LNCaP clone FGC (cell line): ENCODE measurements at regions not wholly inside any gene's neighbourhood (a gene's known extent, or its start where the extent isn't known, plus 50 kb on each side); places are given as distances from the start of the nearest gene placed in this dataset.

ENCODE experiments used
- DNase-seq: peaks from one replicate; pipeline ENCODE4 v3.0.0-alpha.2; 2011; ENCODE audit warnings: low read depth
- H3K4me3 ChIP-seq: 2 replicates; pipeline ENCODE4 v1.5.1; 2011; ENCODE audit warnings: mild to moderate bottlenecking, low read depth, low read length, control low read depth
- TF ChIP-seq, protein P1 (sequence below): IDR thresholded peaks from 2 replicates; pipeline ENCODE4 v1.5.1; 2012; ENCODE audit warnings: mild to moderate bottlenecking; ENCODE audit not compliant: control insufficient read depth, insufficient read depth; ENCODE audit errors: extremely low read depth

DNA sequence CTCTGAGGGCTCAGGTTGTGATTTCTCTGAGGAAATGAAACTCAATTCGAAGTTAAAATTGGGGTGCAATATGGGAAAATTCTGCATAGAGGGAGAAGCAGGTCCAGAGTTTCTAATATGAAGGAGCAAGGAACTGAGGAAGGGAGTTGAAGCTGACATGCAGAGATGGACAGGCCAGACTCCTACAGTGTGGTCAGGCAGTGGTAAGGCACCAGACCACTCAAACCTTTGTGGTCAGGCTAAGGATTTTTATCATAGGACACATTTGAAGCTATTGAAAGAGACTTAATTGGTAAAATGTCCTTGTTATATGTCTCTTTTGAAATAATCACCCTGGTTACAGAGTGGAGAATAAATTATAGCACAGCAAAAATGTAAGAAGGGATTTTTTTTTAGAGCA, 1074.8 kb upstream of the CDH2 start:
- TF ChIP-seq, protein P1, sequence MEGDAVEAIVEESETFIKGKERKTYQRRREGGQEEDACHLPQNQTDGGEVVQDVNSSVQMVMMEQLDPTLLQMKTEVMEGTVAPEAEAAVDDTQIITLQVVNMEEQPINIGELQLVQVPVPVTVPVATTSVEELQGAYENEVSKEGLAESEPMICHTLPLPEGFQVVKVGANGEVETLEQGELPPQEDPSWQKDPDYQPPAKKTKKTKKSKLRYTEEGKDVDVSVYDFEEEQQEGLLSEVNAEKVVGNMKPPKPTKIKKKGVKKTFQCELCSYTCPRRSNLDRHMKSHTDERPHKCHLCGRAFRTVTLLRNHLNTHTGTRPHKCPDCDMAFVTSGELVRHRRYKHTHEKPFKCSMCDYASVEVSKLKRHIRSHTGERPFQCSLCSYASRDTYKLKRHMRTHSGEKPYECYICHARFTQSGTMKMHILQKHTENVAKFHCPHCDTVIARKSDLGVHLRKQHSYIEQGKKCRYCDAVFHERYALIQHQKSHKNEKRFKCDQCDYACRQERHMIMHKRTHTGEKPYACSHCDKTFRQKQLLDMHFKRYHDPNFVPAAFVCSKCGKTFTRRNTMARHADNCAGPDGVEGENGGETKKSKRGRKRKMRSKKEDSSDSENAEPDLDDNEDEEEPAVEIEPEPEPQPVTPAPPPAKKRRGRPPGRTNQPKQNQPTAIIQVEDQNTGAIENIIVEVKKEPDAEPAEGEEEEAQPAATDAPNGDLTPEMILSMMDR, result no peak
- no peak overlapping the region for H3K4me3 ChIP-seq
- DNase-seq, result no peak

DNA sequence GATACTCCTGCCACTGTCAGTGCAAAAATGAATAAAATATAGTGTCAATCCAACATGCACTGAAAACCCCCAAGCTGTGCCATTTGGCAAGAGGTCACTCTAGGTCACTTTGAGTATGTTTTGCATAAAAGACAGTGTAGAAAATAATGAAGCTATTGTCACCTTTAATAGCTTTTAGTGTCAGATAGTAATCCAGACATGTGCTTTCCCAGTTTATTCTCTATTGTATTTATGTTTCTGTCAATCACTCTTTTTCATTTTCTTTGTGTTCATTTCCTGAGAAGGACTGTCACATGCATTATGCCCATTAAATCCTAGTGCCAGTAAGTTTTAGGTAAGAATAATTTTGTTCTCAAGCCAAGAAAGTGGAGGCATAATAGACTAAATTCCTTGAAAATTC, 1073.9 kb upstream of the CDH2 start:
- TF ChIP-seq, protein P1, result no peak
- H3K4me3 ChIP-seq, result no peak overlapping the region
- no peak for DNase-seq

DNA sequence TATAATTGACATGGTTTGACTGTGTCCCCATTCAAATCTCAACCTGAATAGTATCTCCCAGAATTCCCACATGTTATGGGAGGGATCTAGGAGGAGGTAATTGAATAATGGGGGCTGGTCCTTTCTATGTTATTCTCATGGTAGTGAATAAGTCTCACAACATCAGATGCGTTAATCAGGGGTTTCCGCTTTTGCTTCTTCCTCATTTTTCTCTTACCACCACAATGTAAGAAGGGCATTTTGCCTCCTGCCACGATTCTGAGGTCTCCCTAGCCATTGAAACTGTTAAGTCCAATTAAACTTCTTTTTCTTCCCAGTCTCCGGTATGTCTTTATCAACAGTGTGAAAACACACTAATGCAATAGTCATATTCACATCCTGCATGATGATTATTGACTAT, 1073.3 kb upstream of the CDH2 start:
- no peak overlapping the region for H3K4me3 ChIP-seq
- TF ChIP-seq, protein P1, result no peak
- no peak for DNase-seq

DNA sequence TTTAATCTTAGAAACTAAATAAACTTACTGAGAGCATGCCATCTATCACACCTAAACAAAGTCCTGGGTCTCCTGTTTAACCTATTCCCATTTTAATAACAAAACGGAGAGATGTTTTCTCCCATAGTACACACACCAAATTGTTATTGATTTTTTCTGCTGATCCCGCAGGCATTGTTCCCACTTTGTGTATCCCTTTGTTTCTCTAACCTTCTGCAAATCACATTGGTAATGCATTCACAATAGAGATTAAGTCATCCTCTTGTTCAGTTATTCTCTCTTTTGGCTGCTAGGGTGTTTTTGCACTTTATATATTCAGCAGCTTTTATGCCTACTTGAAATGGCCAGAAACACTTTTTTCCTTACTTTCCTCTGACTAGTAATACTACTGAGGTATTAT, 1071.9 kb upstream of the CDH2 start:
- TF ChIP-seq, protein P1, result no peak
- no peak overlapping the region for H3K4me3 ChIP-seq
- no peak for DNase-seq

DNA sequence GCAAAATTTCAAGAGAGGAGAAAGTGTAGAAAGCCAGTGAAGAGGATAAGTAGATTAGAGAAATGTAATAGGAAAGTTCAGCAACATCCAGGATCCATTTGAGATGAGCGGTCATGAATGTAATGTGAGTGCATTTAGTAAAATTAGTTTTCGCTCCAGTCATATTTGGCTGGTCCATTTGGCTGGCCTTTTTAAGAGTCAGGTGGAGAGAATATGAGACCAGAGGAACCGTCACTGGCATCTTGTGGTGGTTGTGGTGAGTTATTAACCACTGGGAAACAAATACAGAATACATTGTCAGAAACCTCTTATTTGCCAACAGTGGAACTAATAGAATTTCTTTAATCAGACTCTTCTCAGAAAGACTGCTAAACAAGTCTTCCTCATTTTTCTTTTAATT, 1064.3 kb upstream of the CDH2 start:
- H3K4me3 ChIP-seq, result no peak overlapping the region
- DNase-seq, result no peak
- TF ChIP-seq, protein P1, result no peak

DNA sequence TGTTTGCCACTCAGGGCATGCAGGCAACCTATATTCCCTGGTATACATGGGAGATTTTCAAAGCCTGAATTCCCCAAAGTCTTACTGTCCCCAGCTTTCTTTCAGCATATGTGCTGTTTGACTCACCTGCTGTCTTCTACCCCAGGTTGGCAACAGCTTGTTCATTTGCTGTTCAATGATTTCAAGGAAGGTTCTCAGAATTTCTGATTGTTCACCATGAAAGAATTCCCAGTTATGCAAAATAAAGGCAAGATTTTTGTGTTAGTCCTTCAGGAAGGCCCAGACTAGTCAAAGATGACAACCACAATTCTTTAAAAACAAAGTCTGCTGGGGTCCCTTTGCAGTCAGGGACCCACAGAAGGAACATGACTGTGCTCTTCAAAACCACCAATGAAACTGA, 1057.8 kb upstream of the CDH2 start:
- DNase-seq, result no peak
- TF ChIP-seq, protein P1, result no peak
- H3K4me3 ChIP-seq, result no peak overlapping the region

DNA sequence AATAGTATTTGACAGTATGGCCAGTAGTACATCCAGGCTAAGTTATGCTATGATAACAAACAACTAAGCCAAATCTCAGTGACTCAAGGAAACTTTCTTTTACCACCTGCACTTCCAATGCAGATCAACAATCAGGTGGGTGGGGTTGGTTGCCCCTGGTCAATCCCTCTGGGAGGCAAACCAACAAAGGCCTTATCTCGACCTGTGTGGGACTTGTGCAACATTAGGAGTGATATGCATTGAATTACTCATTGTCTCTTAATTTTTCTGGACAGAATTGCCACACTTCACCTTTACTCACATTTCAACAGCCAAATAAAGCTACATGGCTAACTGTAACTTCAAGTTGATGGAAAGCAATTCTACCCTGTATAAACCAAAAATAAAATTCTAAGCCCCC, 1049.3 kb upstream of the CDH2 start:
- no peak for DNase-seq
- no peak overlapping the region for H3K4me3 ChIP-seq
- TF ChIP-seq, protein P1, result no peak
